HEK293T (cell line): ENCODE measurements at regions not wholly inside any gene's neighbourhood (a gene's known extent, or its start where the extent isn't known, plus 50 kb on each side); places are given as distances from the start of the nearest gene placed in this dataset.

Experiments
- BHLHE40 ChIP-seq: fragments of 450-650 bp; IDR thresholded peaks from 2 replicates; pipeline ENCODE4 v1.6.1; 2016; ENCODE audit warnings: mild to moderate bottlenecking, moderate library complexity, borderline replicate concordance
- CTBP1 ChIP-seq: fragments of 450-650 bp; IDR thresholded peaks from 2 replicates; pipeline ENCODE4 v1.6.1; 2016; ENCODE audit warnings: borderline replicate concordance
- ELF4 ChIP-seq: fragments of 450-650 bp; IDR thresholded peaks from 2 replicates; pipeline ENCODE4 v1.6.1; 2017; ENCODE audit warnings: antibody characterized with exemption
- FOXA1 ChIP-seq: fragments of 450-650 bp; IDR thresholded peaks from 2 replicates; pipeline ENCODE4 v1.6.1; 2016; ENCODE audit warnings: mild to moderate bottlenecking
- FOXK2 ChIP-seq: fragments of 450-650 bp; IDR thresholded peaks from 2 replicates; pipeline ENCODE4 v1.6.1; 2016; ENCODE audit warnings: mild to moderate bottlenecking
- FOXM1 ChIP-seq: fragments of 450-650 bp; IDR thresholded peaks from 2 replicates; pipeline ENCODE4 v1.6.1; 2017; ENCODE audit warnings: mild to moderate bottlenecking, borderline replicate concordance
- HDGF ChIP-seq: fragments of 450-650 bp; IDR thresholded peaks from 2 replicates; pipeline ENCODE4 v1.6.1; 2017; ENCODE audit warnings: antibody characterized with exemption, borderline replicate concordance
- L3MBTL2 ChIP-seq: fragments of 450-650 bp; conservative IDR thresholded peaks from 2 replicates; pipeline ENCODE4 v1.6.1; 2016; ENCODE audit warnings: mild to moderate bottlenecking
- LEF1 ChIP-seq: fragments of 450-650 bp; IDR thresholded peaks from 2 replicates; pipeline ENCODE4 v1.6.1; 2017; ENCODE audit warnings: mild to moderate bottlenecking, borderline replicate concordance
- SP1 ChIP-seq: fragments of 450-650 bp; IDR thresholded peaks from 2 replicates; pipeline ENCODE4 v1.6.1; 2017
- SUZ12 ChIP-seq: fragments of 450-650 bp; IDR thresholded peaks from 2 replicates; pipeline ENCODE4 v1.6.1; 2016; ENCODE audit warnings: mild to moderate bottlenecking
- TARDBP ChIP-seq: fragments of 450-650 bp; IDR thresholded peaks from 2 replicates; pipeline ENCODE4 v1.6.1; 2016
- ZNF384 ChIP-seq: fragments of 450-650 bp; IDR thresholded peaks from 2 replicates; pipeline ENCODE4 v1.6.1; 2016

DNA sequence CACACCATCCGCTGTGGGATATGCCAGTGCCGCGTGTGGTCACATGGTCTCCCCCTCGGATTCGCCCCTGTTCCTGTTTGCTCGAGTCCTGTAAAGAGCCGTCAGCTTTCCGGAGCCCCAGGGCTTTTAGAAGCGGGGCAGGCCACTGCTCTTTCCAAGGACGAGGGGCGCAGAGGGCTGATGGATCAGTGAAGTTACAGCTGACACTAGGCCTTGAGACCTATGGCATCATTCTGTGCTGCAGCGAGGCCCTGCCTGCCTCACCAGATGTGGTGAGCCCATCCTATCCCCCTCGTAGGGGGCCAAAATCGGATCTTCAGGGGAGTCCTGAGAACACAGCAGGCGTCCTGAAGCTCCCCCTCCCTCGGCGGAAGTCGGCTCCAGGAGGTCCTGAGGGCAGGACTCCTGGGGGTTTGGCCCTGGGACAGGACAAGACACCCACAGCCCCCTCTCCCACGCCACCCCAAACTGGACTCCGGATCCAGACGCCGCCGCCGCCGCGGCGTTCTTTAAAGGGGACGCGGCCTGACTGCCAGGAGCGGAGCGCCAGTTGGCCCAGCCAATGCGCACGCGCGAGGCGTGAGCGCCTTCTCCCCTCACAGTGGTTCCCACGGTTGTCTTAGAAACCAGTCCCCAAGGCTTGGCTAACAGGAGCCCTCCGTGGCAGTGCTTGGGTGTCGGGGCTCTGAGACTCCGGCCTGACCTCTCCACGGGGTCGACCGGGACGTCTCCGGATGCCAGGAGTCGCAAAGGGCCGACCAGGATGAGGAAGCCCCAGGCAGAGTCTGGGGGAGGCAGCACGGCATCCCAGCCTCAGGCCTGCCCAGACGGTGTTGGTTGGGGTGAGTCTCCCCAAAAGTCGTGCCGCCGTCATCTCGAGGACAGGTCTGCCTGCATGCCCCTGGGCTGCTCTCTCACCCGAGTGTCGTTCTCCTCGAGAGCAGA lies 371.7 kb downstream of the ZNF716 start:
- TF ChIP-seq BHLHE40 (no peak), SP1 (no peak), FOXM1 (no peak), SUZ12 (no peak), FOXA1 (no peak), FOXK2 (no peak), CTBP1 (no peak), L3MBTL2 (no peak), TARDBP (no peak), ZNF384 (no peak), LEF1 (no peak), ELF4 (no peak), HDGF (no peak)
